ENCODE measurements at regions not wholly inside any gene's neighbourhood (a gene's known extent, or its start where the extent isn't known, plus 50 kb on each side); places are given as distances from the start of the nearest gene placed in this dataset.
"Not testable (repeated sequence)": the region's sequence is repeated elsewhere in the genome, so short reads cannot be mapped to it uniquely, and the experiment has no call there.

DNA sequence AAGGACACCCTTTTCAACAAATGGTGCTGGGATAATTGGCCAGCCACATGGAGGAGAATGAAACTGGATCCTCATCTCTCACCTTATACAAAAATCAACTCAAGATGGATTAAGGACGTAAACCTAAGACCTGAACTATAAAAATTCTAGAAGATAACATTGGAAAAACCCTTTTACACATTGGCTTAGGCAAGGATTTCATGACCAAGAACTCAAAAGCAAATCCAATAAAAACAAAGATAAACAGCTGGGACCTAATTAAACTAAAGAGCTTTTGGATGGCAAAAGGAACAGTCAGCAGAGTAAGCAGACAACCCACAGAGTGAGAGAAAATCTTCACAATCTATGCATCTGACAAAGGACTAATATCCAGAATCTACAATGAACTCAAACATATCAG lies 96.9 kb upstream of the BNIP2 start:
- H3K4me3 Mint-ChIP-seq; H3K36me3 Mint-ChIP-seq (ENCODE audit: low read depth); POLR2A ChIA-PET; DNase-seq; H3K27ac Mint-ChIP-seq; H3K9me3 Mint-ChIP-seq: not testable (repeated sequence)
- CTCF ChIA-PET, result interaction anchor here (1.2 kb wide), 1 partner anchor 13 kb away, joined by 3 read pairs; no protein-coding TSS in a partner anchor
- H3K4me1 Mint-ChIP-seq, result peaks cover 21% of the 10 kb centered on the region
- H3K27me3 Mint-ChIP-seq, result peaks cover 13% of the 10 kb centered on the region

DNA sequence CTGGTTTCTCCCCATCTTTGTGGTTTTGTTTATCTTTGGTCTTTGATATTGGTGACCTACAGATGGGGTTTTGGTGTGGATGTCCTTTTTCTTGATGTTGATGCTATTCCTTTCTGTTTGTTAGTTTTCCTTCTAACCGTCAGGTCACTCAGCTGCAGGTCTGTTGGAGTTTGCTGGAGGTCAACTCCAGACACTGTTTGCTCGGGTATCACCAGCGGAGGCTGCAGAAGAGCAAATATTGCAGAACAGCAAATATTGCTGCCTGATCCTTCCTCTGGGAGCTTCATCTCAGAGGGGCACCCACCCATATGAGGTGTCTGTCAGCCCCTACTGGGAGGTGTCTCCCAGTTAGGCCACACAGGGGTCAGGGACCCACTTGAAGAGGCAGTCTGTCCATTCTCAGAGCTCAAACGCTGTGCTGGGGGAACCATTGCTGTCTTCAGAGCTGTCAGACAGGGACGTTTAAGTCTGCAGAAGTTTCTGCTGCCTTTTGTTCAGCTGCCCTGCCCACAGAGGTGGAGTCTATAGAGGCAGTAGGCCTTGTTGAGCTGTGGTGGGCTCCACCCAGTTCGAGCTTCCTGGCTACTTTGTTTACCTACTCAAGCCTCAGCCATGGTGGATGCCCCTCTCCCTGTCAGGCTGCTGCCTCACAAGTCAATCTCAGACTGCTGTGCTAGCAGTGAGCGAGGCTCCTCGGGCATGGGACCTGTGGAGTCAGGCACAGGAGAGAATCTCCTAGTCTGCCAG lies 94.8 kb upstream of the BNIP2 start:
- H3K36me3 Mint-ChIP-seq (ENCODE audit: low read depth); POLR2A ChIA-PET; H3K4me3 Mint-ChIP-seq; H3K27ac Mint-ChIP-seq; H3K9me3 Mint-ChIP-seq; DNase-seq: not testable (repeated sequence)
- peaks cover 18% of the 10 kb centered on the region for H3K27me3 Mint-ChIP-seq
- H3K4me1 Mint-ChIP-seq, result peaks cover 19% of the 10 kb centered on the region
- CTCF ChIA-PET, result interaction anchor here (0.8 to 1.2 kb wide), 2 partner anchors 19 to 134 kb away, joined by 3 read pairs; no protein-coding TSS in a partner anchor

DNA sequence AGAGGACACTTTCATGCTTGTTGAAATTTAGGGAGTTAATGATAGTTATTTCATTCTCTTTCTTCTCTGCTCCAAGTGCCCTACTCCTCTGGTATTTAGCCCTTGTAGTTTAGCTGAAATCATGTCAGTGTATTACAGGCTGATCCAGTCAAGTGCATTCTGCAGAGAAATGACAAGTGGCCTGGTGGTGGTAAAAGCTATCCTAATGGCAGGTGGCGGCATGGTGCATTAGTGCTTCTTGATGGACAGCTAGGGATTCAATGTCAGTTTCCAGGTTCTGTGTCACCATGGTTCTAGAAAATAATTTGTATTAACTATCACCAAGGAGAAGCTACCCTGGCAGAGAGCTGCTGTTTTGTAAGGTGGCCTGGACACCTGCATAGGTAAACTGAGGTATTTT lies 90.0 kb upstream of the BNIP2 start:
- CTCF ChIA-PET, result no interaction called here
- no peak for DNase-seq
- POLR2A ChIA-PET, result no interaction called here
- no peaks in the 10 kb centered on the region for H3K9me3 Mint-ChIP-seq
- peaks cover 5% of the 10 kb centered on the region for H3K36me3 Mint-ChIP-seq (ENCODE audit: low read depth)
- H3K27ac Mint-ChIP-seq, result no peak overlapping the region
- H3K4me1 Mint-ChIP-seq, result peaks cover 6% of the 10 kb centered on the region
- peaks cover 18% of the 10 kb centered on the region for H3K27me3 Mint-ChIP-seq
- H3K4me3 Mint-ChIP-seq, result no peak overlapping the region

DNA sequence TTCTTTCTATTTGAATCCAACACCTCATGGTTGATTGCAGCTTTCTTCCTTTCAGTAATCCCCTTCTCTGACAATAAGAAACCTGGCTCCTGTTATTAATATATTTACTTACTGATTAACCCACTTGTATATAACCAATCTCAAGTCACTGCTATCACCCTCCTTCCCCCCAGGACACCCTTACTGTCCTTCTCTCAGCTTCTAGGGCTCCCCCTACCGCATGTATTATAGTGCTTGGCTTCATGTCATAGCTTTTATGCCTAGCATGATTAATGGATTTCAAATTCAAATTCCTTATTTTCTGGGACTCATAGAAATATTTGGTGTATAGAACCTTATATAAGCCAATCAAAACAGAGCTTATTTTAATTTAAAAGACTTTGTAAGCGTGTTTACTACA lies 75.7 kb upstream of the BNIP2 start:
- POLR2A ChIA-PET, result no interaction called here
- Mint-ChIP-seq H3K36me3 (ENCODE audit: low read depth) (no peaks in the 10 kb centered on the region), H3K4me1 (peaks cover 3% of the 10 kb centered on the region), H3K9me3 (no peaks in the 10 kb centered on the region), H3K27ac (no peak overlapping the region), H3K4me3 (no peak overlapping the region), H3K27me3 (peaks cover 7% of the 10 kb centered on the region)
- DNase-seq, result no peak
- CTCF ChIA-PET, result interaction anchor here (0.7 to 0.8 kb wide), 3 partner anchors 16 to 133 kb away, joined by 3 to 4 read pairs (median 3); no protein-coding TSS in a partner anchor

DNA sequence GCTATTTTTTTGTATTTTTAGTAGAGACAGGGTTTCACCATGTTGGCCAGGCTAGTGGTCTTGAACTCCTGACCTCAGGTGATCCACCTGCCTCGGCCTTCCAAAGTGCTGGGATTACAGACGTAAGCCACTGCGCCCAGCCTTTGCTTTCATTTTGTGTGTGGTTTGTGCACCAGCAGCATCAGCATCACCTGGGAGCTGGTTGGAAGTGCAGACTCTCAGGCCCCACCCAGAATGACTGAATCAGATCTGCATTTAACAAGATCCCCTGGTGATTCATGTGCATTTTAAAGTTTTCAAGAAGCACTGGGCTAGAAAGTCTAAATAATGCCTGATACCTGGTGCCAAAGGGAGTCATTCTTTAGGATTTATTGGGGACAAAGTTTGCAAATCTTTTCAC lies 73.4 kb upstream of the BNIP2 start:
- DNase-seq, result no peak
- no peaks in the 10 kb centered on the region for H3K36me3 Mint-ChIP-seq (ENCODE audit: low read depth)

DNA sequence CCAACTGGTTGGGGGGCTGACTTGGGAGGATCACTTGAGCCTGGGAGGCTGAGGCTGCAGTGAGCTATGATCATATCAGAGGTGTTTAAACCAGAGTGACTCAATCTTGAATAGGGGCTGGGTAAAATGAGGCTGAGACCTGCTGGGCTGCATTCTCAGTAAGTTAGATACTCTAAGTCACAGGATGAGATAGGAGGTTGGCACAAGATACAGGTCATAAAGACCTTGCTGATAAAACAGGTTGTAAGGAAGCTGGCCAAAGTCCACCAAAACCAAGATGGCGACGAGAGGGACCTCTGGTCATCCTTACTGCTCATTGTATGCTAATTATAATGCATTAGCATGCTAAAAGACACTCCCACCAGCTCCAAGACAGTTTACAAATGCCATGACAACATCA lies 71.1 kb upstream of the BNIP2 start:
- POLR2A ChIA-PET; H3K9me3 Mint-ChIP-seq; H3K36me3 Mint-ChIP-seq (ENCODE audit: low read depth); DNase-seq; H3K4me1 Mint-ChIP-seq; H3K27ac Mint-ChIP-seq; H3K4me3 Mint-ChIP-seq: not testable (repeated sequence)
- CTCF ChIA-PET, result interaction anchor here (0.5 to 1.0 kb wide), 2 partner anchors 420 to 602 kb away, joined by 5 read pairs; no protein-coding TSS in a partner anchor
- H3K27me3 Mint-ChIP-seq, result peaks cover 16% of the 10 kb centered on the region

More for the DNA sequence above, 73.4 kb upstream of the BNIP2 start:
- Mint-ChIP-seq H3K27me3 (peaks cover 16% of the 10 kb centered on the region), H3K27ac (no peak overlapping the region), H3K9me3 (no peaks in the 10 kb centered on the region), H3K4me3 (no peak overlapping the region), H3K4me1 (peaks cover 3% of the 10 kb centered on the region)
- CTCF ChIA-PET, result no interaction called here
- POLR2A ChIA-PET, result no interaction called here

DNA sequence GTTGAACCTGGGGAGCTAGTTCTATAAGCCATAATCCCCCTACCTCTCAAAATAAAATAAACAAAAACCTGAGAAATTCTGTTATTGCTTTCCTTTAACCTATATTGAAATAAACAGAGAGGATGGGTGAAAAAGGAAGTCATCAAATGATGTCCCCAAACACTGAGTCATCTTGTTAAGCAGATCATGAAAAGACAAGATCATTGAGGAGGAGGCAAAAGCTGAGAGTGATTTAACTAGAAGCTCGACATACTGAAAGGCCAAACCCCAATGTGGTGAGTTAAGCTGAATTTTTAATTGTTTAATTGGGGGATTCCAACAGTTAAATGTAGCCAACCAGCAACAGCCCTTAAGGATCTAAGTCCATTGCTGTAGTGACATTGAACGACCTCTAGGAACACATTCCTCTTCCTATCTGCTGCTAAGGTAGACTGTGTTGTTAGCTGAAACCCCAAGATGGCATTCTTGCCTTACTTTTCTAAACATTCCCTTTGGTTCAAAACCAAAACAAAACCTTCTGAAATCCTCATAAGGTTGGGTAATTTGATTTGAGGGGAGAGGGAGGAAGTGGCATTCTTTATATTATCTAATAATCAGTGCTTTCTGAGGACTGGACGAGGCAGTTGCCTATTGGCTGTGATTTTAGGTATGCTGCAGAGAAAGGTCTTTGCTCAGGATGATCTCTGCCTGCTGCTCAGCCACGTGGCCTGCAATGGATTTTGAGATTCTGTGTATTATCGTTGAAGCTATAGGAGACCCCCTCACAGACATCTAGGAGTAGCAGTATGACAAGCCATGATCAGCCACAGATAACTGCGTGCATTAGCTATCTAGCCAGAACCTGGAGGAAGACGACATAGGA lies 62.7 kb upstream of the BNIP2 start:
- no peak overlapping the region for H3K27ac Mint-ChIP-seq
- no peaks in the 10 kb centered on the region for H3K36me3 Mint-ChIP-seq (ENCODE audit: low read depth)
- DNase-seq, result no peak
- H3K4me3 Mint-ChIP-seq, result no peak overlapping the region
- H3K9me3 Mint-ChIP-seq, result no peaks in the 10 kb centered on the region
- POLR2A ChIA-PET, result interaction anchor here (1.3 kb wide), 1 partner anchor 163 kb away, joined by 3 read pairs; no protein-coding TSS in a partner anchor
- peaks cover 12% of the 10 kb centered on the region for H3K4me1 Mint-ChIP-seq
- peaks cover 9% of the 10 kb centered on the region for H3K27me3 Mint-ChIP-seq
- CTCF ChIA-PET, result interaction anchor here (0.6 to 1.9 kb wide), 11 partner anchors 9 to 575 kb away, joined by 3 to 16 read pairs (median 5); partner anchors contain the start of gene FOXB1

DNA sequence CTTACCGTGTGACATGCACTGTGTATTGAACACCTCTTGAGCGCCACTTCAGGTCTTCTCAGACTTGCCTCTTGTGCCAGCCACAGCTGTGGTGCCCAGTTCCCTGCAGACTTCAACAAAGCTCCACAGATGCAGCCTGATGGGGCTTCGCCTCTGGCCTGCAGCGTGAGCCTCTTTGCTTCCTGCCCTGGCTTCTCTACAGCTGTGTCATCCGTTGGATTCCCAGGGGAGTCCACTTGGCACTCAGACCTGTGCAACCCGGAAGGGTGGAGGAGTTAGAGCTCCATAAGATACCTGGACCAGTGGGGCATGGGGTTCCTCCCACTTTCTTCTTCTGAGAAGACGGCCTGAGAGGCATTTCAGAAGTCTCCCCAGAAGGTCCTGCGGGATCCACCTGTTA lies 57.7 kb upstream of the BNIP2 start:
- POLR2A ChIA-PET, result no interaction called here
- peaks cover 4% of the 10 kb centered on the region for H3K9me3 Mint-ChIP-seq

DNA sequence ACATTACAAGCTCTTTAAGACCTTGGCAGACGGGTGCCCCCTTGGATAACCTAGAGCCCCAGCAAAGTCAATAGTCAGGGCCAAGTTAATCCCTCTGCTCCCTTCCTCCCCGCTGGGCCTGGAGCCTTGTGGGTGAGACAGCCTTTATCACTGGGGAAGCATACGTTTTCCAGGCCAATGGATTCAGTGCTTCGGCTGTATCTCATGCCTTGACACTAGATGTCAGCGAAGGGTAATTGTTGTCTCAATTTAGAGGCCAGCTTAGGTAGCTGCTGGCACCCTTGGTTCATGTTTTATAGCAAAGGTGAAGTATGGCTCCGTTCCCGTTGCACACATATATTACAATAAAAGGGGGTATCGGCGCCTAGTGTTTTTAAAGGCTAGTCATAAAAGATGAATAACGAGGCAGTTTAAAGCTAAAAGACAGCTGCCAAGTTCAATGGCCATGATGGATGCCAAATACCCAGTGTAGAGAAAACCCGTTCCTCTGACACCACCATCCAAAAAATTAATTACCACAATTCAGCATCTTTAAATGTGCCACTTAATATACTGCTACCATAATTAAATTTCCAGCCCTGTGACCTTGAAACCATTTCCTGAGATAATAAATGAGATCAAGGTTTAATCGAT lies 52.3 kb upstream of the BNIP2 start:
- ChIA-PET POLR2A (no interaction called here), CTCF (interaction anchor here (0.9 to 2.8 kb wide), 8 partner anchors 9 to 587 kb away, joined by 3 to 13 read pairs (median 3); no protein-coding TSS in a partner anchor)
- no peak overlapping the region for H3K27ac Mint-ChIP-seq
- no peak overlapping the region for H3K4me3 Mint-ChIP-seq
- H3K9me3 Mint-ChIP-seq, result peaks cover 4% of the 10 kb centered on the region
- no peaks in the 10 kb centered on the region for H3K4me1 Mint-ChIP-seq
- H3K27me3 Mint-ChIP-seq, result peaks cover 26% of the 10 kb centered on the region
- no peak for DNase-seq
- H3K36me3 Mint-ChIP-seq (ENCODE audit: low read depth), result no peaks in the 10 kb centered on the region

More for the DNA sequence above, 57.7 kb upstream of the BNIP2 start:
- DNase-seq, result no peak
- CTCF ChIA-PET, result no interaction called here
- Mint-ChIP-seq H3K27me3 (peaks cover 31% of the 10 kb centered on the region), H3K36me3 (ENCODE audit: low read depth) (no peaks in the 10 kb centered on the region), H3K4me1 (peaks cover 8% of the 10 kb centered on the region), H3K27ac (no peak overlapping the region), H3K4me3 (no peak overlapping the region)

DNA sequence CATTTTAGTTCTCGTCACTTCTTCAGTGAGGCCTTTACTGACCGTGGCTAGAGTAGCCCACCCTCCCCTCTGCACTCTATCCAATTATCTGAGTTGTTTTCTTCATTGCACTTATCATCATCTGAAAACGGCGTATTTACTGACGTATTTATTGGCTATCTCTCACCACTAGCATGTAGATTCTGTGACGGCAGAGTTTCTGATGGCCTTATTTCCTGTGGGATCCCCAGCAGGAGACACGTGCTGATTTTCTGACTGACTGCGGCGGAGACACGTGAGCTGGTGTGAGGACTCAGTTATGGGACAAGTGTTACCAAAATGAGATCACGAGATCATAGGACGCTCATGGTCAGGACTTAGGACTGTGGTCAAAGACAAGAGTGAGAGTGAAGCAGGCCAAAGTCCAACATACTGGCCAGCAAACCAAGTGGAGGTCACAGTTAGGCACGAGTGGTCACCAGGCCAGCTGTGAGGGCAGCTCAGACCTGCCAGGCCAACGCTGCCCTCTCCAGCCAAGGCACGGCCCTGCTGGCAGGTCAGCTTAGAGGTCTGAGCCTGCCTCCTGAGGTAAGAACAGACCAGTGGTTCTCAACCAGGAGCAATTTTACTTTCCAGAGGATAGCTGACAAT lies 50.6 kb upstream of the BNIP2 start:
- Mint-ChIP-seq H3K4me1 (no peaks in the 10 kb centered on the region), H3K9me3 (peaks cover 4% of the 10 kb centered on the region), H3K4me3 (no peak overlapping the region), H3K27ac (no peak overlapping the region), H3K36me3 (ENCODE audit: low read depth) (no peaks in the 10 kb centered on the region), H3K27me3 (peaks cover 20% of the 10 kb centered on the region)
- CTCF ChIA-PET, result no interaction called here
- no peak for DNase-seq
- POLR2A ChIA-PET, result interaction anchor here (0.6 kb wide), 1 partner anchor 1448 kb away, joined by 3 read pairs; no protein-coding TSS in a partner anchor
